ENCODE measurements at regions not wholly inside any gene's neighbourhood (a gene's known extent, or its start where the extent isn't known, plus 50 kb on each side); places are given as distances from the start of the nearest gene placed in this dataset.

DNA sequence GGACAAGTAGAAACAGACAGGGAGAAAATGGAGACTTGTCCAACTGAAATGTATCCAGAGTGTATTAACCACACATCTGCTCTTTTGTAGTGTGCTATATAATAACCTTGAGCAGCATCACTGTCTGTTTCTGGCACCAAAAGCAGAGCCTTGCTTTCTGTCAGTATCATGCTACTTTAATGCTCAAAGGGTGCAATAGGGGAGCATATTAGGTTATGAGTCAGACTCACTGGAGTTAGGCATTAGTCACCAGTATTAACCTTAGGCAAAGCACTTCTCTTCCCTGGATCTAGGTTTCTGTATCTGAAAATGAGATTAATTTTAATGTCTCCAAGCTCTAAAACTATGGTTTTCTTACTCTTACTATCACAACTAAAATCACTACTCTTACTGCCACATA is 280.1 kb downstream of the TFAP2B start:
- no peaks in the 10 kb centered on the region for H3K27me3 ChIP-seq (ENCODE audit: control insufficient read depth, extremely low read depth, insufficient read depth, low read length)
- H2AFZ ChIP-seq (ENCODE audit: control insufficient read depth, low read length) = no peak overlapping the region
- no peaks in the 10 kb centered on the region for H4K20me1 ChIP-seq (ENCODE audit: control insufficient read depth, extremely low read depth, insufficient read depth, low read length)
- FAIRE-seq = peak; percentile 82
- H3K4me1 ChIP-seq (ENCODE audit: control insufficient read depth, extremely low read depth, insufficient read depth, low read length) = no peaks in the 10 kb centered on the region
- H3K9me1 ChIP-seq (ENCODE audit: control insufficient read depth, extremely low read depth, insufficient read depth, low read length) = no peaks in the 10 kb centered on the region
- no peak overlapping the region for H3K27ac ChIP-seq (ENCODE audit: control insufficient read depth, insufficient read depth, low read length)
- H3K79me2 ChIP-seq (ENCODE audit: control insufficient read depth, insufficient read depth, low read length) = no peaks in the 10 kb centered on the region
- no peak overlapping the region for H3K9ac ChIP-seq (ENCODE audit: control insufficient read depth, extremely low read depth, insufficient read depth, low read length)
- TF ChIP-seq EZH2 (IDR thresholded peaks at IDR 0.05; ENCODE audit: low read length) (no peak), CTCF (optimal IDR thresholded peaks at IDR 0.05 in 1 of 3, IDR thresholded peaks at IDR 0.05 in 1 of 3, conservative IDR thresholded peaks at IDR 0.05 in 1 of 3; ENCODE audit: extremely low read depth in 1 of 3, insufficient read depth in 2 of 3, low read length in 3 of 3) (no peak)
- no peak overlapping the region for H3K4me3 ChIP-seq (ENCODE audit: control insufficient read depth in 2 of 3, extremely low read depth in 1 of 3, insufficient read depth in 2 of 3, low read depth in 1 of 3, low read length in 3 of 3)
- DNase-seq (ENCODE audit: low read depth, low spot score) = no peak
- H3K9me3 ChIP-seq (ENCODE audit: control insufficient read depth, low read depth, low read length) = no peaks in the 10 kb centered on the region
- H3K36me3 ChIP-seq (ENCODE audit: control insufficient read depth in 2 of 2, extremely low read depth in 1 of 2, insufficient read depth in 2 of 2, low read length in 2 of 2) = no peaks in the 10 kb centered on the region
- H3K4me2 ChIP-seq (ENCODE audit: control insufficient read depth, extremely low read depth, insufficient read depth, low read depth, low read length) = no peak overlapping the region
- dilution Hi-C loops (cut with MboI; ENCODE audit: extremely low pct_ligation_motif_present, low sequenced_read_pairs) = no loop called here

DNA sequence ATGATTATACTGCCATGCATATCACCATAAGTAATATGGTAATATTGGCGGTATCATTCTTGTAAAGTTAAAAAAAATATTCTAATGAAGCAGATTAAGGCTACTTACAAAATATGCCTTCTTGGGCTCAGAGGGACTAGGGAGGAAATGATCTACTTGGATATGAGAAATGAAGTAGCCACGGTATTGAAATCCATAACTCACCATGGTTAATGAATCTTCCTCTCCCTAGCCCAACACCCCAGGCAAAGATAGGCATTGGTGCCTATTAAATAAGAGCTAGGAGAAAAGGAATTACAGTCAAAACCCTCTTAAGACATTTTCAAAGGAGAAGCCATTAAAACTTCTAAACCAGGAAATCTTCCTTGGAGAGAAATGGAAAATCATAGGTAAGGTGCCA is 280.5 kb downstream of the TFAP2B start:
- Histone ChIP-seq H3K9me3 (ENCODE audit: control insufficient read depth, low read depth, low read length) (no peaks in the 10 kb centered on the region), H3K9ac (ENCODE audit: control insufficient read depth, extremely low read depth, insufficient read depth, low read length) (no peak overlapping the region), H3K27me3 (ENCODE audit: control insufficient read depth, extremely low read depth, insufficient read depth, low read length) (no peaks in the 10 kb centered on the region), H3K4me1 (ENCODE audit: control insufficient read depth, extremely low read depth, insufficient read depth, low read length) (no peaks in the 10 kb centered on the region), H3K27ac (ENCODE audit: control insufficient read depth, insufficient read depth, low read length) (no peak overlapping the region), H3K4me2 (ENCODE audit: control insufficient read depth, extremely low read depth, insufficient read depth, low read depth, low read length) (no peak overlapping the region), H4K20me1 (ENCODE audit: control insufficient read depth, extremely low read depth, insufficient read depth, low read length) (no peaks in the 10 kb centered on the region), H3K4me3 (ENCODE audit: control insufficient read depth in 2 of 3, extremely low read depth in 1 of 3, insufficient read depth in 2 of 3, low read depth in 1 of 3, low read length in 3 of 3) (no peak overlapping the region), H3K9me1 (ENCODE audit: control insufficient read depth, extremely low read depth, insufficient read depth, low read length) (no peaks in the 10 kb centered on the region), H3K79me2 (ENCODE audit: control insufficient read depth, insufficient read depth, low read length) (no peaks in the 10 kb centered on the region), H3K36me3 (ENCODE audit: control insufficient read depth in 2 of 2, extremely low read depth in 1 of 2, insufficient read depth in 2 of 2, low read length in 2 of 2) (no peaks in the 10 kb centered on the region), H2AFZ (ENCODE audit: control insufficient read depth, low read length) (no peak overlapping the region)
- TF ChIP-seq EZH2 (IDR thresholded peaks at IDR 0.05; ENCODE audit: low read length) (no peak), CTCF (optimal IDR thresholded peaks at IDR 0.05 in 1 of 3, IDR thresholded peaks at IDR 0.05 in 1 of 3, conservative IDR thresholded peaks at IDR 0.05 in 1 of 3; ENCODE audit: extremely low read depth in 1 of 3, insufficient read depth in 2 of 3, low read length in 3 of 3) (no peak)
- DNase-seq (ENCODE audit: low read depth, low spot score) (no peak), FAIRE-seq (no peak)
- dilution Hi-C loops (cut with MboI; ENCODE audit: extremely low pct_ligation_motif_present, low sequenced_read_pairs) = no loop called here

All from keratinocyte (primary cell).